HEK293 (cell line): ENCODE measurements at regions not wholly inside any gene's neighbourhood (a gene's known extent, or its start where the extent isn't known, plus 50 kb on each side); places are given as distances from the start of the nearest gene placed in this dataset.

Source experiments
- ATF2 ChIP-seq: fragments of 450-650 bp; formaldehyde crosslinking; IDR thresholded peaks from 2 replicates; pipeline ENCODE4 v1.5.1; 2016; ENCODE audit warnings: missing biosample characterization, missing genetic modification characterization, low read depth
- IKZF3 ChIP-seq: fragments of 450-650 bp; IDR thresholded peaks from 2 replicates; pipeline ENCODE4 v1.5.0; 2018; ENCODE audit warnings: missing biosample characterization, mild to moderate bottlenecking, missing genetic modification characterization, moderate library complexity
- PRDM2 ChIP-seq: fragments of 450-650 bp; formaldehyde crosslinking; IDR thresholded peaks from 2 replicates; pipeline ENCODE4 v1.5.1; 2016; ENCODE audit warnings: missing biosample characterization, missing genetic modification characterization, borderline replicate concordance
- SETDB1 ChIP-seq: IDR thresholded peaks from one replicate; pipeline ENCODE4 v1.6.1; 2017; ENCODE audit warnings: mild to moderate bottlenecking, low read length, moderate library complexity, mixed read lengths; ENCODE audit not compliant: insufficient read length
- TRIM28 ChIP-seq: IDR thresholded peaks from 2 replicates; pipeline ENCODE4 v1.6.1; 2011; ENCODE audit warnings: low read length, control low read depth, borderline replicate concordance
- ZBTB7A ChIP-seq: fragments of 450-650 bp; formaldehyde crosslinking; IDR thresholded peaks from 2 replicates; pipeline ENCODE4 v1.5.1; 2016; ENCODE audit warnings: low read depth, missing biosample characterization, missing genetic modification characterization
- ZBTB8A ChIP-seq: fragments of 450-650 bp; formaldehyde crosslinking; IDR thresholded peaks from 2 replicates; pipeline ENCODE4 v1.5.1; 2016; ENCODE audit warnings: missing biosample characterization, missing genetic modification characterization
- ZNF324 ChIP-seq: fragments of 450-650 bp; formaldehyde crosslinking; IDR thresholded peaks from 2 replicates; pipeline ENCODE4 v1.5.1; 2016; ENCODE audit warnings: missing biosample characterization, missing genetic modification characterization
- ZNF558 ChIP-seq: fragments of 450-650 bp; formaldehyde crosslinking; IDR thresholded peaks from 2 replicates; pipeline ENCODE4 v1.5.1; 2016; ENCODE audit warnings: missing biosample characterization, missing genetic modification characterization
- ZNF600 ChIP-seq: fragments of 450-650 bp; formaldehyde crosslinking; IDR thresholded peaks from 2 replicates; pipeline ENCODE4 v1.5.1; 2016; ENCODE audit warnings: missing biosample characterization, missing genetic modification characterization
- ZSCAN16 ChIP-seq: fragments of 450-650 bp; formaldehyde crosslinking; IDR thresholded peaks from 2 replicates; pipeline ENCODE4 v1.5.1; 2016; ENCODE audit warnings: missing biosample characterization, missing genetic modification characterization
- ZSCAN5A ChIP-seq: fragments of 450-650 bp; formaldehyde crosslinking; IDR thresholded peaks from 2 replicates; pipeline ENCODE4 v1.5.1; 2016; ENCODE audit warnings: missing biosample characterization, missing genetic modification characterization
- TF ChIP-seq, protein P1 (sequence below): fragments of 450-650 bp; formaldehyde crosslinking; IDR thresholded peaks from 2 replicates; pipeline ENCODE4 v1.5.1; 2016; ENCODE audit warnings: missing biosample characterization, missing genetic modification characterization
- TF ChIP-seq, protein P2 (sequence below): fragments of 450-650 bp; formaldehyde crosslinking; IDR thresholded peaks from 2 replicates; pipeline ENCODE4 v1.5.1; 2016; ENCODE audit warnings: missing biosample characterization, missing genetic modification characterization

DNA sequence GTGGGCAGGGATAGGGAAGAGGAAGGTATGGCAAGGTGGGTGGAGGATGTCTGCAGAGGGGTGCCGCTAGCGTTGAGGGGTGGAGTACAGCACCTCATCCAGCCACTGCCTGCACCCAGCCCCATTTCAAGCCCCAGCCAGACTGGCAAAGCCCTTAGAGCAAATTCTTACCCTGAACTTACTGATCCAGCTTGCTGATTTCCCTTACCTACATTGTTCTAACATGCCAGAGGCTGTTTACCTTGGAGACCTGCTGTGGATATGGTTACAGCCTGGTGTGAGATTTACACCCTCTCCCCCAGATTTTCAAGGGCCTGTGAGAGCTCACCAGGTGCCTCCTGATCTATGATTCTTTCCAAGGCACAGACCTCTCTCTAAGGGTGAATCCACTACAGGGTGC is 86.0 kb downstream of the ZNF726 start:
- TF ChIP-seq ATF2 (tag by site-specific recombination): no peak
- no peak for TF ChIP-seq ZBTB7A (tag by site-specific recombination)
- TF ChIP-seq, protein P1, sequence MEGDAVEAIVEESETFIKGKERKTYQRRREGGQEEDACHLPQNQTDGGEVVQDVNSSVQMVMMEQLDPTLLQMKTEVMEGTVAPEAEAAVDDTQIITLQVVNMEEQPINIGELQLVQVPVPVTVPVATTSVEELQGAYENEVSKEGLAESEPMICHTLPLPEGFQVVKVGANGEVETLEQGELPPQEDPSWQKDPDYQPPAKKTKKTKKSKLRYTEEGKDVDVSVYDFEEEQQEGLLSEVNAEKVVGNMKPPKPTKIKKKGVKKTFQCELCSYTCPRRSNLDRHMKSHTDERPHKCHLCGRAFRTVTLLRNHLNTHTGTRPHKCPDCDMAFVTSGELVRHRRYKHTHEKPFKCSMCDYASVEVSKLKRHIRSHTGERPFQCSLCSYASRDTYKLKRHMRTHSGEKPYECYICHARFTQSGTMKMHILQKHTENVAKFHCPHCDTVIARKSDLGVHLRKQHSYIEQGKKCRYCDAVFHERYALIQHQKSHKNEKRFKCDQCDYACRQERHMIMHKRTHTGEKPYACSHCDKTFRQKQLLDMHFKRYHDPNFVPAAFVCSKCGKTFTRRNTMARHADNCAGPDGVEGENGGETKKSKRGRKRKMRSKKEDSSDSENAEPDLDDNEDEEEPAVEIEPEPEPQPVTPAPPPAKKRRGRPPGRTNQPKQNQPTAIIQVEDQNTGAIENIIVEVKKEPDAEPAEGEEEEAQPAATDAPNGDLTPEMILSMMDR (tag by site-specific recombination): no peak
- TF ChIP-seq ZNF558 (tag by site-specific recombination): no peak
- TF ChIP-seq PRDM2 (tag by site-specific recombination): no peak
- TF ChIP-seq ZSCAN16 (tag by site-specific recombination): no peak
- no peak for TF ChIP-seq TRIM28
- no peak for TF ChIP-seq ZSCAN5A (tag by site-specific recombination)
- TF ChIP-seq, protein P2, sequence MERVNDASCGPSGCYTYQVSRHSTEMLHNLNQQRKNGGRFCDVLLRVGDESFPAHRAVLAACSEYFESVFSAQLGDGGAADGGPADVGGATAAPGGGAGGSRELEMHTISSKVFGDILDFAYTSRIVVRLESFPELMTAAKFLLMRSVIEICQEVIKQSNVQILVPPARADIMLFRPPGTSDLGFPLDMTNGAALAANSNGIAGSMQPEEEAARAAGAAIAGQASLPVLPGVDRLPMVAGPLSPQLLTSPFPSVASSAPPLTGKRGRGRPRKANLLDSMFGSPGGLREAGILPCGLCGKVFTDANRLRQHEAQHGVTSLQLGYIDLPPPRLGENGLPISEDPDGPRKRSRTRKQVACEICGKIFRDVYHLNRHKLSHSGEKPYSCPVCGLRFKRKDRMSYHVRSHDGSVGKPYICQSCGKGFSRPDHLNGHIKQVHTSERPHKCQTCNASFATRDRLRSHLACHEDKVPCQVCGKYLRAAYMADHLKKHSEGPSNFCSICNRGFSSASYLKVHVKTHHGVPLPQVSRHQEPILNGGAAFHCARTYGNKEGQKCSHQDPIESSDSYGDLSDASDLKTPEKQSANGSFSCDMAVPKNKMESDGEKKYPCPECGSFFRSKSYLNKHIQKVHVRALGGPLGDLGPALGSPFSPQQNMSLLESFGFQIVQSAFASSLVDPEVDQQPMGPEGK (tag by site-specific recombination): no peak
- TF ChIP-seq ZNF324 (tag by site-specific recombination): no peak
- no peak for TF ChIP-seq IKZF3 (tag by site-specific recombination)
- no peak for TF ChIP-seq SETDB1
- no peak for TF ChIP-seq ZNF600 (tag by site-specific recombination)
- TF ChIP-seq ZBTB8A: no peak
